ENCODE measurements at regions not wholly inside any gene's neighbourhood (a gene's known extent, or its start where the extent isn't known, plus 50 kb on each side); places are given as distances from the start of the nearest gene placed in this dataset.

- Histone ChIP-seq H4K20me1 (ENCODE audit: insufficient read depth, low read length) (no peaks in the 10 kb centered on the region), H3K27me3 (ENCODE audit: insufficient read depth, low read length) (peaks cover 3% of the 10 kb centered on the region), H3K9ac (ENCODE audit: low read length) (no peak overlapping the region), H3K79me2 (ENCODE audit: insufficient read depth, low read length) (no peaks in the 10 kb centered on the region), H3K9me3 (ENCODE audit: insufficient read depth, low read depth, low read length) (no peaks in the 10 kb centered on the region), H3K4me2 (ENCODE audit: low read length) (no peak overlapping the region), H3K36me3 (ENCODE audit: insufficient read depth, low read length) (no peaks in the 10 kb centered on the region), H2AFZ (ENCODE audit: low read depth, low read length) (no peak overlapping the region), H3K4me1 (ENCODE audit: insufficient read depth, low read length) (no peaks in the 10 kb centered on the region), H3K4me3 (ENCODE audit: insufficient read depth, low read depth, low read length) (no peak overlapping the region), H3K27ac (ENCODE audit: low read depth, low read length) (no peak overlapping the region)
- no peak for FAIRE-seq
- Mint-ChIP-seq H3K4me1 (ENCODE audit: low read depth, unreplicated experiment) (no peaks in the 10 kb centered on the region), H3K36me3 (ENCODE audit: low read depth, unreplicated experiment) (no peaks in the 10 kb centered on the region), H3K4me3 (ENCODE audit: unreplicated experiment) (no peak overlapping the region), H3K27me3 (ENCODE audit: low read depth, unreplicated experiment) (peaks cover 22% of the 10 kb centered on the region), H3K9me3 (ENCODE audit: unreplicated experiment) (peaks cover 2% of the 10 kb centered on the region), H3K27ac (ENCODE audit: unreplicated experiment) (no peak overlapping the region)
- TF ChIP-seq, protein P1, sequence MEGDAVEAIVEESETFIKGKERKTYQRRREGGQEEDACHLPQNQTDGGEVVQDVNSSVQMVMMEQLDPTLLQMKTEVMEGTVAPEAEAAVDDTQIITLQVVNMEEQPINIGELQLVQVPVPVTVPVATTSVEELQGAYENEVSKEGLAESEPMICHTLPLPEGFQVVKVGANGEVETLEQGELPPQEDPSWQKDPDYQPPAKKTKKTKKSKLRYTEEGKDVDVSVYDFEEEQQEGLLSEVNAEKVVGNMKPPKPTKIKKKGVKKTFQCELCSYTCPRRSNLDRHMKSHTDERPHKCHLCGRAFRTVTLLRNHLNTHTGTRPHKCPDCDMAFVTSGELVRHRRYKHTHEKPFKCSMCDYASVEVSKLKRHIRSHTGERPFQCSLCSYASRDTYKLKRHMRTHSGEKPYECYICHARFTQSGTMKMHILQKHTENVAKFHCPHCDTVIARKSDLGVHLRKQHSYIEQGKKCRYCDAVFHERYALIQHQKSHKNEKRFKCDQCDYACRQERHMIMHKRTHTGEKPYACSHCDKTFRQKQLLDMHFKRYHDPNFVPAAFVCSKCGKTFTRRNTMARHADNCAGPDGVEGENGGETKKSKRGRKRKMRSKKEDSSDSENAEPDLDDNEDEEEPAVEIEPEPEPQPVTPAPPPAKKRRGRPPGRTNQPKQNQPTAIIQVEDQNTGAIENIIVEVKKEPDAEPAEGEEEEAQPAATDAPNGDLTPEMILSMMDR (IDR thresholded peaks at IDR 0.05; ENCODE audit: insufficient read depth, low read depth, low read length), result no peak
- TF ChIP-seq EZH2 (IDR thresholded peaks at IDR 0.05; ENCODE audit: insufficient read depth, low read length), result no peak
- no peak for DNase-seq (ENCODE audit: low read depth)
Observed at GRCh38 chr1:58256041-58256440, 290.5 kb downstream of the OMA1 start.

DNA sequence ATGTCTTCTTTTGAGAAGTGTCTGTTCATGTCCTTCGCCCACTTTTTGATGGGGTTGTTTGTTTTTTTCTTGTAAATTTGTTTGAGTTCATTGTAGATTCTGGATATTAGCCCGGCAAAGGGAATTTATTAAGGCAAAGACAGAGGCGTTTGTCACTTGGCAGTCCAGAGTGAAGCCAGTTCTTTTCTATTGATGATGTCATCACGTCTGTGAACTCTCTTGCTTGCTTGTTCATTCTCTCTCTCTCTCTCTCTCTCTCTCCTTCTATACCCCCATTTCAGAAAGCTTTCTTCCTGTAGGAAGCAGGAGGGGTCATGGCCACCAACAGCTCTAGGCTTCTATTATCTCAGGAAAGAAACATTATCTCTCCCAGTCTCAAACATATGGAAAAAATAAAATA lies 291.3 kb downstream of the OMA1 start:
- Histone ChIP-seq H3K4me1 (ENCODE audit: insufficient read depth, low read length) (no peaks in the 10 kb centered on the region), H4K20me1 (ENCODE audit: insufficient read depth, low read length) (no peaks in the 10 kb centered on the region), H3K9ac (ENCODE audit: low read length) (no peak overlapping the region), H3K79me2 (ENCODE audit: insufficient read depth, low read length) (no peaks in the 10 kb centered on the region), H3K27me3 (ENCODE audit: insufficient read depth, low read length) (peaks cover 3% of the 10 kb centered on the region), H3K27ac (ENCODE audit: low read depth, low read length) (no peak overlapping the region), H3K9me3 (ENCODE audit: insufficient read depth, low read depth, low read length) (no peaks in the 10 kb centered on the region), H3K4me2 (ENCODE audit: low read length) (no peak overlapping the region), H3K36me3 (ENCODE audit: insufficient read depth, low read length) (no peaks in the 10 kb centered on the region), H3K4me3 (ENCODE audit: insufficient read depth, low read depth, low read length) (no peak overlapping the region), H2AFZ (ENCODE audit: low read depth, low read length) (no peak overlapping the region)
- no peak for DNase-seq (ENCODE audit: low read depth)
- Mint-ChIP-seq H3K36me3 (ENCODE audit: low read depth, unreplicated experiment) (no peaks in the 10 kb centered on the region), H3K4me1 (ENCODE audit: low read depth, unreplicated experiment) (no peaks in the 10 kb centered on the region), H3K4me3 (ENCODE audit: unreplicated experiment) (no peak overlapping the region), H3K9me3 (ENCODE audit: unreplicated experiment) (peaks cover 2% of the 10 kb centered on the region), H3K27me3 (ENCODE audit: low read depth, unreplicated experiment) (peaks cover 28% of the 10 kb centered on the region), H3K27ac (ENCODE audit: unreplicated experiment) (no peak overlapping the region)
- no peak for TF ChIP-seq EZH2 (IDR thresholded peaks at IDR 0.05; ENCODE audit: insufficient read depth, low read length)
- TF ChIP-seq, protein P1 (IDR thresholded peaks at IDR 0.05; ENCODE audit: insufficient read depth, low read depth, low read length), result no peak
- no peak for FAIRE-seq

DNA sequence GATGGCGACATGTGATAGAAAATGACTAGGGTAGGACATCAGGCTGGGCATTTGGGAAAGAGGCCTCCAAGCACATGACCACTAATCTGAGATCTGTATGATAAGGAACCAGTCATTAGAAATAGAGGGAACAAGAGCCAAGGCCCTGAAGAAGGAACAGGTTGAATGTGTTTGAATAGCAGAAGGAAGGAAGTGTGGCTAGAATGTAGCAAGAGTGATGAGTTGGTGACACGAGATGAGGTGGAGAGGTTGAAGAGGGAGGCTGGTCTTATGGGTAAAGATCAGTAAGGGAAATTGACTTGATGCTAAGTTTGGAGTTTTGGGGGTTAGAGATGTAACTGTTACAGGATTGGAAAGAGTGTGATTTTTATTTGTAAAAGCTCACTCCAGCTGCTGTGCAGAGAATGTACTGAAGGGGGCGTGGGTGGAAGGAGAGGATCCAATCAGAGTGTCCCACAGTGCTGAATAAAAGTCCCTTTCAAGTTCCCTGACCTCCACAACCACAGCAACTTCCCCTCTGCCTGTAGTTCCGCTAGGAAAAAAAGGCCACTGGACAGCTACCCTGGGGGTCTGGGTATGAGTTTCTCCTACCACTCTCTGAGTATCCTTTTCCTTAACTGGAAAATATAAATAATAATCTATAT lies 295.0 kb downstream of the OMA1 start:
- Histone ChIP-seq H4K20me1 (ENCODE audit: insufficient read depth, low read length) (no peaks in the 10 kb centered on the region), H3K36me3 (ENCODE audit: insufficient read depth, low read length) (no peaks in the 10 kb centered on the region), H3K9me3 (ENCODE audit: insufficient read depth, low read depth, low read length) (no peaks in the 10 kb centered on the region), H3K4me1 (ENCODE audit: insufficient read depth, low read length) (peaks cover 4% of the 10 kb centered on the region), H3K9ac (ENCODE audit: low read length) (no peak overlapping the region), H2AFZ (ENCODE audit: low read depth, low read length) (no peak overlapping the region), H3K27ac (ENCODE audit: low read depth, low read length) (no peak overlapping the region), H3K4me2 (ENCODE audit: low read length) (no peak overlapping the region), H3K27me3 (ENCODE audit: insufficient read depth, low read length) (peaks cover 17% of the 10 kb centered on the region), H3K4me3 (ENCODE audit: insufficient read depth, low read depth, low read length) (no peak overlapping the region), H3K79me2 (ENCODE audit: insufficient read depth, low read length) (no peaks in the 10 kb centered on the region)
- Mint-ChIP-seq H3K4me3 (ENCODE audit: unreplicated experiment) (no peak overlapping the region), H3K36me3 (ENCODE audit: low read depth, unreplicated experiment) (no peaks in the 10 kb centered on the region), H3K27me3 (ENCODE audit: low read depth, unreplicated experiment) (peaks cover 54% of the 10 kb centered on the region), H3K27ac (ENCODE audit: unreplicated experiment) (no peak overlapping the region), H3K9me3 (ENCODE audit: unreplicated experiment) (peaks cover 2% of the 10 kb centered on the region), H3K4me1 (ENCODE audit: low read depth, unreplicated experiment) (no peaks in the 10 kb centered on the region)
- FAIRE-seq (no peak), DNase-seq (ENCODE audit: low read depth) (no peak)
- no peak for TF ChIP-seq EZH2 (IDR thresholded peaks at IDR 0.05; ENCODE audit: insufficient read depth, low read length)
- TF ChIP-seq, protein P1 (IDR thresholded peaks at IDR 0.05; ENCODE audit: insufficient read depth, low read depth, low read length), result no peak

Measured in astrocyte (in vitro differentiated cells and primary cell).